ENCODE measurements at regions not wholly inside any gene's neighbourhood (a gene's known extent, or its start where the extent isn't known, plus 50 kb on each side); places are given as distances from the start of the nearest gene placed in this dataset.

DNA sequence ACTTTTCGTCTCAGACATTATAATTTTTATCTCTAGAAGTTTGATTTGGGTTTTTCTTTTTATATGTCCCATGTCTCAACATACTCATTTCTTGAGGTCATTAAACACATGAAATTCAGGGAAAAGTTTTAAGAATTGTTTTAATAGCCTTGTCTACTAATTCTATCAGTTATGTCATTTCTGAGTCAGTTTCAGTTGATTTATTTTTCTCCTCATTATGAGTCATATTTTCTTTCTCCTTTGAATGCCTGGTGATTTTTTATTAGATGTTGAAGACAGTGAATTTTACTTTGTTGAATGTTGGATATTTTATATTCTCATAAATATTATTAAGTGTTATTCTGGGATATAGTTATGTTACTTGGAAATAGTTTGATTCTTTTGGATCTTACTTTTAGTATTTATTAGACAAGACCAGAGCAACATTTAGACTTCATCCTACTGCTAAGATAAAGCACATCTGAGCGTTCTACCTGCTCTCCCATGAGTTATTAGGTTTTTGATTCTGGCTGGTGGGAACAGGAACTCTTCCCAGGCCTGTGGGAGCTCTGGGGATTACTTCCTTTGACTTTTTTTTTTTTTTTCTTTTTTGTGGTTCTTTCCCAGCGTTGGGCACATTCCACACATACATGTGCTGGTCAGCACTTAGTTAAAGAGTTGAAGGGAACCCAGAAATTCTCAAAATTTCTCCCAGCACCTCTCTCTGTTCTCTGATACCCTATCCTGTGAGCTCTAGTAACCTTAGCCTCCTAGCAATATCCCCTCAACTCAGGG lies 1157.7 kb downstream of the BCL11B start:
- Mint-ChIP-seq H3K9me3 (ENCODE audit: unreplicated experiment) (no peaks in the 10 kb centered on the region), H3K27me3 (ENCODE audit: unreplicated experiment) (peaks cover 3% of the 10 kb centered on the region), H3K27ac (ENCODE audit: unreplicated experiment) (no peak overlapping the region), H3K36me3 (ENCODE audit: unreplicated experiment) (no peaks in the 10 kb centered on the region), H3K4me1 (ENCODE audit: low read depth, unreplicated experiment) (no peaks in the 10 kb centered on the region), H3K4me3 (ENCODE audit: unreplicated experiment) (no peak overlapping the region)
- DNase-seq, result no peak
- TF ChIP-seq, protein P1, sequence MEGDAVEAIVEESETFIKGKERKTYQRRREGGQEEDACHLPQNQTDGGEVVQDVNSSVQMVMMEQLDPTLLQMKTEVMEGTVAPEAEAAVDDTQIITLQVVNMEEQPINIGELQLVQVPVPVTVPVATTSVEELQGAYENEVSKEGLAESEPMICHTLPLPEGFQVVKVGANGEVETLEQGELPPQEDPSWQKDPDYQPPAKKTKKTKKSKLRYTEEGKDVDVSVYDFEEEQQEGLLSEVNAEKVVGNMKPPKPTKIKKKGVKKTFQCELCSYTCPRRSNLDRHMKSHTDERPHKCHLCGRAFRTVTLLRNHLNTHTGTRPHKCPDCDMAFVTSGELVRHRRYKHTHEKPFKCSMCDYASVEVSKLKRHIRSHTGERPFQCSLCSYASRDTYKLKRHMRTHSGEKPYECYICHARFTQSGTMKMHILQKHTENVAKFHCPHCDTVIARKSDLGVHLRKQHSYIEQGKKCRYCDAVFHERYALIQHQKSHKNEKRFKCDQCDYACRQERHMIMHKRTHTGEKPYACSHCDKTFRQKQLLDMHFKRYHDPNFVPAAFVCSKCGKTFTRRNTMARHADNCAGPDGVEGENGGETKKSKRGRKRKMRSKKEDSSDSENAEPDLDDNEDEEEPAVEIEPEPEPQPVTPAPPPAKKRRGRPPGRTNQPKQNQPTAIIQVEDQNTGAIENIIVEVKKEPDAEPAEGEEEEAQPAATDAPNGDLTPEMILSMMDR (IDR thresholded peaks at IDR 0.05; ENCODE audit: partially characterized antibody, unreplicated experiment), result no peak

DNA sequence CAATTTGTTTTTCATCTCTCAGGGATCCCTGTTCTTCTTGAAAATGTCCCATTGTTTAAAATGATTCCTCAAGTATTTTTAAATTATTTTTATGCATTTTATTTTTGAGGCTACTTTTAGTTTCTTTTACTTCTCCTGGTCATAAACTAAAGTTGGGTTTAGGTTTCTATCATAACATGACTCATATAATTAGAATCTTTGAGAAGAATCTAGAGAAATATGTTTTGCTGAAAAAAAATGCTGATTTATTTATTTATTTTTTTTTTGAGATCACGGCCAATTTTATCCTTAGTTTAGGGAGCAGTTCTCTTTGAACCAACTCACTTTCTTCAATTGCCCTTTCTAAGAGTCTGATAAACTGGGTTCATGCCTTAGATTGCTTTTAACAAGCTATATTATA lies 1157.1 kb downstream of the BCL11B start:
- Mint-ChIP-seq H3K4me1 (ENCODE audit: low read depth, unreplicated experiment) (no peaks in the 10 kb centered on the region), H3K27me3 (ENCODE audit: unreplicated experiment) (peaks cover 3% of the 10 kb centered on the region), H3K36me3 (ENCODE audit: unreplicated experiment) (no peaks in the 10 kb centered on the region), H3K9me3 (ENCODE audit: unreplicated experiment) (no peaks in the 10 kb centered on the region), H3K27ac (ENCODE audit: unreplicated experiment) (no peak overlapping the region), H3K4me3 (ENCODE audit: unreplicated experiment) (no peak overlapping the region)
- TF ChIP-seq, protein P1 (IDR thresholded peaks at IDR 0.05; ENCODE audit: partially characterized antibody, unreplicated experiment), result no peak
- no peak for DNase-seq

DNA sequence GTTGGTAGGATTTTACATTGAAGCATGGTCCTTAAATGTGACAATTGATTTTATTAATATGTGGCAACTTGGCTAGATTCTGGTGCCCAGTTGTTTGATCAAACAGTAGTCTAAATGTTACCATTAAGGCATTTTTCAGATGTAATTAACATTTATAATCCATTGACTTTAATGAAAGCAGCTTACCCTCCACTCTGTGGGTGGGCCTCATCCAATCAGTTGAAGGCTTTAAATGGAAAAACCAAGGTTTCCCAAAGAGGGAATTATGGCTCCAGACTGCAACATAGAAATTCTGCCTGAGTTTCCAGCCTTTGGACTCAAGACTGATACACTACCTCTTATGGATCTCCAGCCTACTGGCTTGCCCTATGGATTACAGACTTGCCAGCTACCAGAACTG lies 1153.2 kb downstream of the BCL11B start:
- no peak for DNase-seq
- Mint-ChIP-seq H3K27me3 (ENCODE audit: unreplicated experiment) (peaks cover 1% of the 10 kb centered on the region), H3K9me3 (ENCODE audit: unreplicated experiment) (no peaks in the 10 kb centered on the region), H3K4me1 (ENCODE audit: low read depth, unreplicated experiment) (no peaks in the 10 kb centered on the region), H3K4me3 (ENCODE audit: unreplicated experiment) (no peak overlapping the region), H3K27ac (ENCODE audit: unreplicated experiment) (no peak overlapping the region), H3K36me3 (ENCODE audit: unreplicated experiment) (no peaks in the 10 kb centered on the region)
- TF ChIP-seq, protein P1 (IDR thresholded peaks at IDR 0.05; ENCODE audit: partially characterized antibody, unreplicated experiment), result no peak

DNA sequence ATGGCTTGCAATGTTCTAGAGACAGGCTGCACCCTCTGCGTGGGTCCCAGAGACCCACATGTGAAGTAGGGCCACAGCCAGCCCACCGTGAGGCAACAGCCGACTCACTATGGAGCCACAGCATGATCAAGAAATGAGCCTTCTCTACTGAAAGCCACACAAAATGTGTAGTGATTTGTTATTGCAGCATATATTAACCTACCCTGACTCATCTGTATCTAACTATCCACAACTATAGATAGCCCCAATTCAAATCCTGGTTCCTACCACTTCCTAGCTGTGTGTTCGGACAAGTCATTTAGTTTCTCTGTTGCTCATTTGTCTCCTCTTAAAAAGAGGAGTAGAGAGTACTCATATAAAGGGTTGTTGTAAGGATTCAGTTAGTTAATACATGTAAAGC lies 1152.3 kb downstream of the BCL11B start:
- no peaks in the 10 kb centered on the region for H3K36me3 Mint-ChIP-seq (ENCODE audit: unreplicated experiment)
- H3K4me3 Mint-ChIP-seq (ENCODE audit: unreplicated experiment), result no peak overlapping the region
- H3K9me3 Mint-ChIP-seq (ENCODE audit: unreplicated experiment), result no peaks in the 10 kb centered on the region
- TF ChIP-seq, protein P1 (IDR thresholded peaks at IDR 0.05; ENCODE audit: partially characterized antibody, unreplicated experiment), result no peak
- H3K27ac Mint-ChIP-seq (ENCODE audit: unreplicated experiment), result no peak overlapping the region
- H3K27me3 Mint-ChIP-seq (ENCODE audit: unreplicated experiment), result peaks cover 1% of the 10 kb centered on the region
- DNase-seq, result no peak
- no peaks in the 10 kb centered on the region for H3K4me1 Mint-ChIP-seq (ENCODE audit: low read depth, unreplicated experiment)

DNA sequence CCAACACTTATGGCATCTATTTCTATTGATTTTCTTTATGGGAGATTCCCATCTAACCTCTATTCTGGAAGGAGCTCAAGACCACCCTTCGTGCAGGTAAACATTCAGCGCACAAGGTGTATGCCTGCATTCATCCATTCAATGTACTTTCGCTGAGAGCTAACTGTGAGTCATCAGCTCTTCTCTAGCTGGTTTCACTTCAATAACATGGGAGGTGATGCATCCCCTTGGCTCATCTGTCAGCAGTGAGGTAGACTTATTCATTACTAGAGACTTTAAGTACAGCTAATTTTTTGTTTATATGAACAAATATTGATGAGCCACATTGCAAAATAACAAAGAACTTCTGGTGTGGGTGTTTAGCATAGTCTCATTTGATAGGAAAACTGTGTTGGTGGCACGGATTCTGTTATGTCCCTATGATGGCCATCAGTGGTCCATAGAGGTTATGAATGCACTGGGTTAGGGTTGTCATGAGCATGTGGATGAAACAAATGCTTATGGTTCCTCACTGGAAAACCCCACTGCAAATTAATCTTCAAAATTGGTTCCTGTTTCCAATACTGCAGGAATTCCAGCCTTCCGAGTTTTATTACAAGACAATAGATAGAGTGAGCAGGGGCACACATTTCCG lies 1151.0 kb downstream of the BCL11B start:
- Mint-ChIP-seq H3K36me3 (ENCODE audit: unreplicated experiment) (no peaks in the 10 kb centered on the region), H3K9me3 (ENCODE audit: unreplicated experiment) (no peaks in the 10 kb centered on the region), H3K4me3 (ENCODE audit: unreplicated experiment) (no peak overlapping the region), H3K4me1 (ENCODE audit: low read depth, unreplicated experiment) (no peaks in the 10 kb centered on the region), H3K27ac (ENCODE audit: unreplicated experiment) (no peak overlapping the region), H3K27me3 (ENCODE audit: unreplicated experiment) (no peaks in the 10 kb centered on the region)
- TF ChIP-seq, protein P1 (IDR thresholded peaks at IDR 0.05; ENCODE audit: partially characterized antibody, unreplicated experiment), result no peak
- DNase-seq, result no peak
